ENCODE measurements at regions not wholly inside any gene's neighbourhood (a gene's known extent, or its start where the extent isn't known, plus 50 kb on each side); places are given as distances from the start of the nearest gene placed in this dataset.
A peak's percentile ranks its signal among the peaks of the same experiment; 100 is the strongest.
"Not testable (repeated sequence)": the region's sequence is repeated elsewhere in the genome, so short reads cannot be mapped to it uniquely, and the experiment has no call there.

DNA sequence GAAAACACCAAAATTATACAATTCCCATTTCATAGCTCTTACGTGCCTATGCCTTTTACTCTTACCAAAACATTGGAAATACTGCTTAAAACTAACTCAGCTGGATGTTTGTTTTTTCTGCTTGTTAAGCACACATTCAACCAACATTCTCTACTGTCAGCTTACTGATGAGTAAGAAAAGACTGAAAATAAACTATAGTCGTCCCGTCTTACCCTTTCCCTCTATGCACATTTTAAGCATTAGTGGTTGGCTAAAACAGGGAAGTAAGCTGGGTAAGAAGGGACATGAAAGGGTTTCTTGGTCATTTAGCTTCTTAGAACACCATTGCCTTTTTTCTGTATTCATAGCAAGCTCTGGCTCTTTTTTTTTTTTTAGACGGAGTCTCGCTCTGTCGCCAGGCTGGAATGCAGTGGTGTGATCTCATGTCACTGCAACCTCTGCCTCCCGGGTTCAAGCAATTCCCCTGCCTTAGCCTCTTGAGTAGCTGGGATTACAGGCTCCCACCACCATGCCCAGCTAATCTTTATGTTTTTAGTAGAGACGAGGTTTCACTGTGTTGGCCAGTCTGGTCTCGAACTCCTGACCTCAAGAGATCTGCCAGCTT lies 232.1 kb upstream of the PCSK5 start:
- DNase-seq (ENCODE audit: low read depth): peak; percentile 2

DNA sequence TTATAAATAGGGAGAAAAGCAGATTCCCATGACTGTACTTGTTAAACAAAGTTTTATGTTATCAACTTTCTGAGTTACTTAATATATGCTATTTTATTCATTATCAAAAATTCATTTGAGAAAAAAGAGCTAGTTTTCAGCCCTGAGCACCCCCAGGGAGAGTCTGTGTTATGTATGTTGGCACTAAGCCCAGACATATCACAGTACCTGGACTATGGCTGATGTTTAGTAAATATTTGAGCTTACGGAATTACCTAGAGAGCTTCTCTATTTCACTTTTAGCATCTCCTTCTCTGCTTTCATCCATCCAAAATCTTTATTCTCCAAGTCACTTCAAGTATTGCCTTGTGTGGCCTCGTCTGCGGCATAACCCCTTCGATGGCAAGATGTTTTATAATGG lies 225.9 kb upstream of the PCSK5 start:
- DNase-seq (ENCODE audit: low read depth): no peak

DNA sequence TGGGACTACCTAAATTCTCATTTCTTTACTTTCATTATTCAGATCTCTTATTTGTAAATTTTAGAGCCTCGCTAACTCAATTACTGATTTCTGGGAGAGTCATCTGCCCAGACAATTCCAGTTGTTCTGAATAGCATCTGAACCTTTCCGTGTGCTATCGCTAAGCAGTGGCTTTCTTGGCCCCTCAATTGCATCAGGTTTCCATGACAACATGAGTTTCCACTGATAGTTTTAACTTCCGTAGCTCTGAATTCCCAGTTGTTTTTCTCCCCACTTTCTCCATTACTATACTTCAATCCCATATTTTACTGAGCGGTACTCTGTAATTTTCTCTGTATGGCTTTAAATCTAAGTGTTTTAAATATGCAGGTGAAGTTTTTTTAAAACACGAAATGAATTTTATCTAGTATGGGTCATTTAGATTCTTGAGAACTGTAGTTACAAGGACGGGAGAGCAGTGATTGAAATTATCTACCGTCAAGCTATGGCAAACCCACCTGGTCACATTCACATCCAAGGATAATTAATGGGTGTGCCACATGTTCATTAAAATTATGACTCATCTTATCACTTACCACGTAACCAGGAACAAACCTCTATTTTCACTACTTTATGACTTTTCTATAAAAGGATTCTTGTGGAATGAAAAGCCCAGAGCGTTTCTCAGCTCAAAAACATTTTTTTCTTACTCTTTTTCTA lies 223.5 kb upstream of the PCSK5 start:
- no peak for DNase-seq (ENCODE audit: low read depth)

DNA sequence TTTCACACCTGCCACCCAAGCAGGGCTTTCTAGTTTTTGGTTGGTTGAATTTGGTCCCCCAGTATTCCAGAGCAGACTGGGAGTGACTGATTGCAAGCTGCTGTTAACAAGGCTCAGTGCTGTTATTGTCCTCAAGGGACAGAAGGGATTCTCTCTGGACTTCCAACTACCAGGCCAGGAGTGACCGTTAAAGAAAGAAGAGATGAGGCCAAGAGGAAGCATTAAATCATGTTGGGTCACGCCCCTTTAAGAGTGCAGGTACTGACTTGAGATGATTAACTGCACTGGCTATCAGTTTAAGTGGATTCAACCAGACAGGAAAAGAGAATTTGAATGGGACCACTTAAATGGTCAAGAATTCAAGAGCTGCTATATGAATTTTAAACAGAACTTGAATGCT lies 220.8 kb upstream of the PCSK5 start:
- no peak for DNase-seq (ENCODE audit: low read depth)

DNA sequence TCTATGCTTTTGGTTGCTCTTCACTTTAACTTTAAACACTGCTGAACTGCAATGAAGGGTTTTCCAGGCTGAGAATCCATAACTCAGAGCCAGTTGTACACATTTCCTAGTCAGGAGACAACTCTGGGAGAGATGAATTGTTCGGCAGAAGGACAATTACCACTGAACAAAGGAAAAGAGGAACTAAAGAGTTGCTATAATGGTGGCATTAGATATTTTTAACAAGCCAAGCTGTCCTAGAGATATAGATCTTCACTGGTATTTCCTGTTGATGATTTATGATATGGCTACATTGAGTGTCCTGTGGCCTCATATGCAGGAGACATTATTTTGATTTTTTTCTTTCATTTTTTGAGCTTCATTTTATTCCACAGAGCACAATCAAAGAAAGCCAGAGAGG lies 219.1 kb upstream of the PCSK5 start:
- DNase-seq (ENCODE audit: low read depth): no peak

DNA sequence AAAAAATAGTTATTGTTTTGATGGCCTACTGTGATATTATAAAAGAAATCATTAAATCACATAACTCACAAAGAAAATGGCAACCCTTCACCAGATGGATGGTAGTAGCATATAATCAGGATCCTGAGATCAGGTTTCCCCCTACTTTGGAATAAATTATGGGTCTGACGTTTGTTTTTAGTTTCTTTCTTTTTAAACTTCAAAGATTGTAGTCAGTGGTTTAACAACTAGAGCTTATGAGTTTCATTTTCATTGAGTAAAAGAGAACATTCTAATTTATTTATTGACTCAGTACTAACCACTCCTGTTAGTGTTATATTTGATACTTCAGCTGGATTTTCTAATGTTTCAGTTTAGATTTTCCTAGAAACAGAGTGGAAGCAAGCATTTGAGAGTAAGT lies 218.0 kb upstream of the PCSK5 start:
- no peak for DNase-seq (ENCODE audit: low read depth)

DNA sequence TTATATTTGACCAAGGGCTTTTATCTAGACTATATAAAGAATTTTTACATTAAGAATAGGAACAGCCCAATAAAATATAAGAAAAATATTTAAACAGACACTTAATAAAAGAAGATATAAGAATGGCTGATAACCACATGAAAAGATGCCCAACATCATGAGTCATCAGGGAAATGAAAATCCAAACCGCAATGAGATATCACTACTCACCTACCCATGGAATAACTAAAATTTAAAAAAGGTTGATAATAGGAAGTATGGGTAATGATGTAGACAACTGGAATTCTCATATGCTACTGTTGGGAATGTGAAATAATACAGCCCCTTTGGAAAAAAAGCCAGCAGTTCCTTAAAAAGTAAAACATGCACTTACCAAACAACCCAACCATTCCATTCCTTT lies 206.9 kb upstream of the PCSK5 start:
- peak; percentile 9 for DNase-seq (ENCODE audit: low read depth)

DNA sequence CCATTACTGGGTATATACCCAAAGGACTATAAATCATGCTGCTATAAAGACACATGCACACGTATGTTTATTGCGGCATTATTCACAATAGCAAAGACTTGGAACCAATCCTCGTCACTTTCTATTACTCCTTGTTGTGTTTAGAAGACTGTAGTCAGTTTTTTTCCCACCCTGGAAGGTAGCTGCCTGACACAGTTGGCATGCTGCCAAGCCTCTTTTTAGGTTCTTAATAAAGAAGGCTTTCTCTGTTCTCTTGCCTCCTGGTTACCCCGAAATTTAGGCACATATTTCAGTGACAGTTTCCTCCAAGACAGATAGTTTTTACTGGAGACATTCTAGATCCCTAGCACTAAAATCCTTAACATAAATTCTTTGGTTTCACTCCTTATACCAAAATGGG lies 205.4 kb upstream of the PCSK5 start:
- no peak for DNase-seq (ENCODE audit: low read depth)

DNA sequence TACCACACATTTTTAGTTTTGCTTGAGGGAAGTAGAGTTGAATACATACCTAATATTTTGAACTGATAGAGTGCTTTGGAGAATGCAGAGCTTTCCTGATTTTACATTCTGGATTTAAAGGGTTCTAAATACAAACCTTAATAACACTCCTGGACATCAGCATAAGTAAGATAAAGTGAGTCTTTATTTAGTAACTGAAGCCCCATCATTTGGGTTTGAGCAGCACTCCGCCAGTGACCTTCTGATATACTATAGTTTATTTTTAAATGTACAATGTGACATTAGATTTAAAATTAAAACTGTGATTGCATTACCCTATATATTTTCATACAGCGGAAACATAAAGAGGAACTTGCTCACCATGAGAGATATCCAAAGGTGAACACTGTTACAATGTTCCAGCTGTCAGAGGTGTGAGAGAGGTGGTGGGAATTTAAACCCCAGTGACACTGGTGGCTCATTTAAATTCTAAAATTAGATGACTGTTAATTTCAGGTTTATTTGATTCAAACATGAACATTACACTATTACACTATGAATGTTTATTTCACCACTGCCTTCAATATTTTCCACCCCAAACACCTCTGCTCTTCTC lies 203.0 kb upstream of the PCSK5 start:
- DNase-seq (ENCODE audit: low read depth): no peak

DNA sequence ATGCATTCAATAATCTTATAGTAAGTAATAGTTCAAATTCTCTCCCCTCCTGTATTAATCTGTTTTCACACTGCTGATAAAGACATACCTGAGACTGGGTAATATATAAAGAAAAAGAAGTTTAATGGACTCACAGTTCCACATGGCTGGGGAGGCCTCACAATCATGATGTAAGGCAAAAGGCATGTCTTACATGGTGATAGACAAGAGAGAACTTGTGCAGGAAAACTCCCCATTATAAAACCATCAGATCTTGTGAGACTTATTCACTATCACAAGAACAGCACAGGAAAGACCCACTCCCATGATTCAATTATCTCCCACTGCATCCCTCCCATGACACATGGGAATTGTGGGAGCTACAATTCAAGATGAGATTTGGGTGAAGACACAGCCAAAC lies 199.9 kb upstream of the PCSK5 start:
- DNase-seq (ENCODE audit: low read depth): not testable (repeated sequence)

DNA sequence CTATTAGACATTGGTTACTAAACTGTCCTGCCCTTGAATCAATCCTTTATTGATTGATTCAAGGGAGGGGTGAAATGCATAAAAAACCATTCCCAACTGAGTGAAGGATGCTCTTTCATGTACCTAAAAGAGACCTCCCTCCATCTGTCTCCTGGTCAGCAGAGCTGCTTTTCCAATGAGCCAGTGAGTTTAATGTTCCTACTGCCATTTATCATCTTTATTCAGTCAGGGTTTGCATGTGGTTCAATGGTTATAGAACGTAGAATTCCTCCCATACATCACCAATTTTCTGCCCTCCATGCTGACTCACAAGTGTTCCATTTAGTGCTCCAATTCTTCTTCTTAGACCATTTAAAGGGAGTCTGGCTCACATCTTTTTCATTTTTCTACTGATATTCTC lies 199.1 kb upstream of the PCSK5 start:
- no peak for DNase-seq (ENCODE audit: low read depth)

DNA sequence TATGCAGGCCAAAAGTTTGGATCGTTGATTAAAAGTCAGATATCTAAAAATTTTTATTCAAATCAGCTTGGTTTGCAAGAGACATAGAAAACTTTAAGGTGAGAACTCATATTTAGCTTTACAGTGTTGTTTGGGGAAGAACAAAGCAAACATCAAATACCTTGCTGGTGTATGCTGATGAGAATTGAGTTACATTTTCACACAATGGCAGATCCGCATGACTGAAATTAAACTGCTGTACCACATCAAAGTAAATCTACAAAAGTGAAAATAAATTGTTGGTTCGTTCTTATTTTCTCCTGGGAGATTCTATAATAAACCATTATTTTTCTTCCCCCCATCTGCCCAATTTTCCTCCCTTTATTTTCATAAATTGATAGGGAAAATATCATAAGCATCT lies 198.2 kb upstream of the PCSK5 start:
- DNase-seq (ENCODE audit: low read depth): no peak

DNA sequence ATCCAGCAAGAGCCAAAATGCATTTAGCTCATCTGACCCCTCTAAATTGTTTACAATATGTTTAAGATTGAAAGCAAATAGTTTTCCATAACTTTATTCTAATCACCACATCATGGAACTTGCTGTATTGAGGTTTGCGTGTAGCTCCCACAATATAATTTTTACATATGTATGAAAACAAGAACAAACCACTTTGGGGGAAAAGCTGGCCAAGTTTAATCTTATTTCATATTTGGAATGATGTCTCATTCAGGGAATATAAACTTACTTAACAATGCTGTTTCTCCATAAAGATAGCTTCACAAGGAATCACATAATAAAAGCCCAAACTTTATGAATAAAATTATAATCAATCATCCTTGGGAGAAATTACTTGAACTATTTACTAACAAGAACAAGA lies 194.6 kb upstream of the PCSK5 start:
- DNase-seq (ENCODE audit: low read depth): no peak

DNA sequence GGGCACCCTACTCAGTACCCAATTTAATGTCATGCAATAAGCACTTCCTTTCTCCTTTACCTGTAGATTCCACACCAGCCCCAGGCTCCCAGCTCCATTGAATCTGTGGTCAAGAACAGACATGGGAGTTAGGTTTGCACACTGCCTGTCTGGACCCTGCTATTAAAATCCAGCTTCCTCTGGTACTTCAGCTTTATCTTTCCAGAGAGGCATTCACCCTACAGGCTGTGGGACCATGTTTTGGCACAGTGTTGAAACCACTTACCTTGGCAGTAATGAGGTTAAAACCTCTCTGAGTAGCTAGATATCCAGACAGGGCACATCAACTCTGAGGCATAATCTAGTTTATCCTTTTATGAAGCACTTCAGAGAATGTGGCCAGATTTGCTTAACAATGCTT lies 191.5 kb upstream of the PCSK5 start:
- no peak for DNase-seq (ENCODE audit: low read depth)

DNA sequence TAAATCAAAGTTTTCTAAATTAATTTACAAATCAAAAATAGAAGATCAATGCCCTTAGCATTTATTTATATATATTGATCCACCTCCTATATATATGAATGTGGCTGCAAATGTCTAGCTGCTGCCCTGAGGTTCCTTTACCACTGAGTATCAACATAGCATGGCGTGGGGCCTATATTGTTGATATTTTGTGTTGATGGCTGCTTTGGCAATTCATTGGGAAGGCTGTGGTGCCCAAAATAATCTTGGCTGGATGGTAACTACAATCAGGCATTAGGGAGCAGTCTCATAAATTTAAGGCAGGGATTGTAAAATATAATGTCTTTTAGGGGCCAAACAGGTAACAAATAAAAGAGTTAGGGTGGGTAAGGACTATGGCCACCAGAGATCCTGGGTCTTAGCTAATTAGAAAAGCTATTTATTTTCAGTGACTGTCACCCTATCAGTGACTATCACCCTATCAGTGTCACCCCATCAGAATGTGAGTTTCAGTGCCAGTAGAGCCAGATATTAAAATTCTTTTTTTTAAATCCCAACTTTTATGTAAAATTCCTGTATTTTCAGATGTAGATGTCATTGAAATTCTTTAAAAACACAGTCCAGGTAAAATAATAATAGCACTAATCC lies 190.7 kb upstream of the PCSK5 start:
- no peak for DNase-seq (ENCODE audit: low read depth)

DNA sequence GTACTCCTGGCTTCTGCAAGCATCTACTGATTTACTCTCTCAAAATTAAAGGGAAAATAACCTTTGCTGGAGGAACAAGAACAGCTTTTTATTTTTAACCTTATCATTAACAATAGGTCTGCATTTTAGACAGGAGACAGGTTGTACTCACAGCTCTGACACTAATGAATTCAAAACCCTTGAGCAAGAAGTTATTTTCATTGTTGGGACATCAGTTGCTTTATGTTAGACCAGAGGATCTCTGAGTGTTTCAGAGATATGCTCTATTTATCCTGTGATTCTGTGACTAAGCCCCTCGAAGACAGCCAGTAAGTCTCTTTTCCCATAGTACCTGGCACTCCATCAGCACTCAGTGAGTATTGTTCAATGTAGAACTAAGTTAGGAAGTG lies 190.2 kb upstream of the PCSK5 start:
- DNase-seq (ENCODE audit: low read depth): no peak

DNA sequence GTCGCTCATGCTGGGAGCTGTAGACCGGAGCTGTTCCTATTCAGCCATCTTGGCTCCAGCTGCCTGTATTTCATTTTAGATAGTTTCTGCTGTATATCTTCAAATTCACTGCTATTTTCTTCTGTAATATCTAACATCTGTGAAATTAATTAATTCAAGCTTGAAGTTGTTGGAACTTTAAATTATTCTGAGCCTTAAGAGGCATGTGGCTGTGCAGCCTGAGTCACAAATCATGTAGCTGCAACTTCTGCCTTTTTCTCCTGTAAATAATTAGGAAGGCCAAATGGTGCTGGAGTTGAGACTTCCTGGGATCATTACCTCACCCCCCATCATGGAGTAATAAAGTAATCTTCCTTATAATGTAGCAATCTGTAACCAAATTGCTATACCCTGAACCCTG lies 183.3 kb upstream of the PCSK5 start:
- no peak for DNase-seq (ENCODE audit: low read depth)

DNA sequence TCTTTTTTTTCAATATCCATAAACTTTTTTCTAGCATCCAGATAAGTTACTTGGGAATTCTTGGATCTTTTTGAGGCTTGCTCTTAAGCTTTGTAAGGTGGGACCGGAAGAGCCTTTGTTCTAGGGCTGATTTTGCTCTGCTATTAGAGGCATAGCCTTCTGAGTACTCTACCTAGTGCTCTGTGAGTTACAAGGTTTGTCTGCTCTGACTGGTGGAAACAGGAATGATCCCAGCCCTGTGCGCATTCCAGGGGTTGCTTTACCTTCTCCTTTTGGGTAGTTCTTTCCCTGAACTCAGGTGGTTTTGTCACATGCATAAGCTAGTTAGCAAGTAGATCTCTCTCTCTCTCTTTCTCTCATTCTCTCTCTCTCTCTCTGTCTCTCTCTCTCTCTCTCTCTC lies 180.8 kb upstream of the PCSK5 start:
- DNase-seq (ENCODE audit: low read depth): no peak

DNA sequence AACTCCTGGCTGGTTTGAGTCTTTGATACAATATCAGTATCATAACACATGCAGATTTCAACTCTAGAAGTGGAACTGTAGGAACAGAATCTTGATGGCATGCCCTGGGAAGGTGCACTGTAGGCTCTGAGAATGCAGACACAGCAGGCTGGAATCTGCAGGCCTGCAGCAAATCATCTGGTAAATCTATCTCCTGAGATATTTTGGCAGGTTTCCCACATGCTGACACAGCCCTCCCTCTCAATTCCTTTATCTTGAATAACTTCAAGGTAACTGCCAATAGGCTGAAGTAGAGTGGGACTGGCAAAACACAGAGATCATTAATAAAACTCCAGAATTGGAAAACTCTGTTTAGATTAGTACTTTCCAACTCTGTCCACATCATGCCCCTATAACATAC lies 177.8 kb upstream of the PCSK5 start:
- no peak for DNase-seq (ENCODE audit: low read depth)

DNA sequence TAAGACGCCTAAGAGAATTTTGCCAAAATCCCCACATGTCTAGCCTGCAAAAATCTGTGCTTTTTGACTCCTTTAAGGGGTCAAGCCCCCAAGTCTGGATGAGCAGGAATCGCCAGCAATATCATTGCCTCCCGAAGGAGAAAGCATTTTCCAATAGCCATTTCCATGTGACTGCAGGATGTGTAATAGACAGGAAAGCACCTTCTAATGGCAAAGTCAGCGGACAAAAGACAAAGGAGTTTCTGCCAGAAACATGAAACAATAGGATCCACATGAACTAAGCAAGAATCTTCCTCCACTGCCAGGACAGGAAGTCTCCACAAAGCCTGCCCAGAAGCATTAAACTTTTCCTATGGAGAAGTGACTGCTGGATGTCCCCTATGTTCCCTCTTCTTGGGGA lies 177.1 kb upstream of the PCSK5 start:
- no peak for DNase-seq (ENCODE audit: low read depth)

DNA sequence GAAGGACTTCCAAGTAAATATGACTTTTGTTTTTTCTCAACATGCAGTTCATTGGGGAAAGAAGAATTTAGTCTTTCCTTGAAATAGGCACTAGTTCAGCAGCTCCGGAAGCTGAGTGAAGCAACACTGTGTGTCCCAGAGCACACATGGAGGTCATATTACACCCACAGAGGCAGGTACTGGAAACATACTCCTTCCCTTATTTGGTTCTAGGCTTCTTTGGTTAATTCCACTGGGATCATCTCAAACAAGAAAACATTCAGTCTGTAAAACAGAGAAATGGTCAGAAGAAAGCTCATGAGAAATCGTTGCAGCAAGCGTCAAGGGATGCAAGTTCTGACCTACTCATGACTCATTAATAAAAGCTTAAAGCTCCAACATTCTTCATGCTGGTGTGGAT lies 175.1 kb upstream of the PCSK5 start:
- DNase-seq (ENCODE audit: low read depth): no peak

DNA sequence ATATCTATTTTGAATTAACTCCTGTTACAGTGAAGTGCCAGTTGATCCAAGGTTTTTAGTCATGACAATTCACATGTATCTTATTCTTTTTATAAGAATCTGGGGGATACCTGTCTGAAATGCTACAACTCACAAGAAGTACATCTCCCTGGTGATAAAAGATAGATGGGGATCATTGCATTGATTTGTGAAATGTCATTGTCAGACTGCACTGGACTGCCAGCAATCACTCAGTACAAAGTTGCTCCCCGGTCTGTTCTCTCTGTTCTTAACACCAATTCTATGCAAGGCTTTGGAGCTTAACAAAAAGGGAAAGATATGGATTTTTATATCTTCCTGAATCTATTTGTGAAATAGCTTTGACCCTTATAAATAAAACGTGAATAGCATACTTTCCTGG lies 171.8 kb upstream of the PCSK5 start:
- no peak for DNase-seq (ENCODE audit: low read depth)

DNA sequence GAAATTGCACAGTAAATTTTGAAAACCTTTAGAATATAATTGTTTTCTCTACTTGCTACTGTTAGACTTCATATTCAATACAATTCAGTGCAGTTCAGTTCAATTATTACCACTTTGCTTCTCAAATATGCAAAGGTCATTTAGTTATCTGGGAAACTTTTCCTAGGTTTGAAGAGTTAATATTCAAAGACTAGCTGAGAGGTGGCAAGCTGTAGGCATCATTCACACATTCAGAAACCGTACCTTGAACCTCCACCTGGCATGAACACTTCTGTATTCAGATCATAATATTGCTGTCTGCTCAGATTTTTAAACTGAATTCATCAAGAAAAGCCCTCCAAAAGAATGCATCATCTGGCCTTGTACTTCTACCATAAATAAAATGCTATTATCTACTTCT lies 162.1 kb upstream of the PCSK5 start:
- no peak for DNase-seq (ENCODE audit: low read depth)

Measured in myocyte (in vitro differentiated cells).